ENCODE measurements at regions not wholly inside any gene's neighbourhood (a gene's known extent, or its start where the extent isn't known, plus 50 kb on each side); places are given as distances from the start of the nearest gene placed in this dataset.

- no peak overlapping the region for H3K27ac ChIP-seq (ENCODE audit: low read length)
- no peaks in the 10 kb centered on the region for H3K79me2 ChIP-seq (ENCODE audit: low read length)
- H3K9me2 ChIP-seq (replicated peaks; ENCODE audit: insufficient read depth, low read length) = no peaks in the 10 kb centered on the region
- H3K4me2 ChIP-seq (ENCODE audit: low read depth, low read length) = no peak overlapping the region
- H3K9me3 ChIP-seq (replicated peaks; ENCODE audit: insufficient read depth, low read length) = no peaks in the 10 kb centered on the region
- no peak overlapping the region for H2AFZ ChIP-seq (ENCODE audit: low read length)
- H3K4me3 ChIP-seq (ENCODE audit: low read length) = no peak overlapping the region
- H4K20me1 ChIP-seq (ENCODE audit: insufficient read depth, low read length) = no peaks in the 10 kb centered on the region
- TF ChIP-seq CTCF (IDR thresholded peaks at IDR 0.05; ENCODE audit: low read length) = no peak
- no peak for TF ChIP-seq EZH2 (optimal IDR thresholded peaks at IDR 0.05; ENCODE audit: low read depth, low read length)
- TF ChIP-seq EZH2phosphoT487 (IDR thresholded peaks at IDR 0.05; ENCODE audit: low read length) = no peak
- no peak overlapping the region for H3K9ac ChIP-seq (ENCODE audit: low read length)
- no peaks in the 10 kb centered on the region for H3K36me3 ChIP-seq (replicated peaks; ENCODE audit: insufficient read depth, low read length)
- no peaks in the 10 kb centered on the region for H3K27me3 ChIP-seq (replicated peaks; ENCODE audit: insufficient read depth, low read length)
- DNase-seq = no peak
- H3F3A ChIP-seq (ENCODE audit: insufficient read depth, low read length) = no peaks in the 10 kb centered on the region
- H3K4me1 ChIP-seq (ENCODE audit: low read length) = no peaks in the 10 kb centered on the region
Measured at GRCh38 chr3:72660270-72661114, 187.8 kb downstream of the SHQ1 start.

- Histone ChIP-seq H4K20me1 (ENCODE audit: insufficient read depth, low read length) (no peaks in the 10 kb centered on the region), H3K4me3 (ENCODE audit: low read length) (no peak overlapping the region)
- no peak for DNase-seq
Measured at GRCh38 chr3:72659596-72659995, 188.6 kb downstream of the SHQ1 start.

GRCh38 chr3:72659188-72659587, 189.1 kb downstream of the SHQ1 start:
- Histone ChIP-seq H3K4me3 (ENCODE audit: low read length) (no peak overlapping the region), H3K27ac (ENCODE audit: low read length) (no peak overlapping the region), H3K36me3 (replicated peaks; ENCODE audit: insufficient read depth, low read length) (no peaks in the 10 kb centered on the region), H3K79me2 (ENCODE audit: low read length) (no peaks in the 10 kb centered on the region), H3K9ac (ENCODE audit: low read length) (no peak overlapping the region), H3K4me1 (ENCODE audit: low read length) (no peaks in the 10 kb centered on the region), H2AFZ (ENCODE audit: low read length) (no peak overlapping the region), H4K20me1 (ENCODE audit: insufficient read depth, low read length) (no peaks in the 10 kb centered on the region), H3K9me3 (replicated peaks; ENCODE audit: insufficient read depth, low read length) (no peaks in the 10 kb centered on the region), H3K4me2 (ENCODE audit: low read depth, low read length) (no peak overlapping the region), H3F3A (ENCODE audit: insufficient read depth, low read length) (no peaks in the 10 kb centered on the region), H3K27me3 (replicated peaks; ENCODE audit: insufficient read depth, low read length) (no peaks in the 10 kb centered on the region), H3K9me2 (replicated peaks; ENCODE audit: insufficient read depth, low read length) (no peaks in the 10 kb centered on the region)
- TF ChIP-seq EZH2phosphoT487 (IDR thresholded peaks at IDR 0.05; ENCODE audit: low read length) (no peak), EZH2 (optimal IDR thresholded peaks at IDR 0.05; ENCODE audit: low read depth, low read length) (no peak), CTCF (IDR thresholded peaks at IDR 0.05; ENCODE audit: low read length) (no peak)
- DNase-seq = no peak

More at GRCh38 chr3:72659596-72659995, 188.6 kb downstream of the SHQ1 start:
- Histone ChIP-seq H3K9me3 (replicated peaks; ENCODE audit: insufficient read depth, low read length) (no peaks in the 10 kb centered on the region), H3K36me3 (replicated peaks; ENCODE audit: insufficient read depth, low read length) (no peaks in the 10 kb centered on the region), H3K4me1 (ENCODE audit: low read length) (no peaks in the 10 kb centered on the region), H3K4me2 (ENCODE audit: low read depth, low read length) (no peak overlapping the region), H3K9ac (ENCODE audit: low read length) (no peak overlapping the region), H3K27me3 (replicated peaks; ENCODE audit: insufficient read depth, low read length) (no peaks in the 10 kb centered on the region), H3K27ac (ENCODE audit: low read length) (no peak overlapping the region), H3K9me2 (replicated peaks; ENCODE audit: insufficient read depth, low read length) (no peaks in the 10 kb centered on the region), H3K79me2 (ENCODE audit: low read length) (no peaks in the 10 kb centered on the region), H2AFZ (ENCODE audit: low read length) (no peak overlapping the region), H3F3A (ENCODE audit: insufficient read depth, low read length) (no peaks in the 10 kb centered on the region)
- no peak for TF ChIP-seq EZH2 (optimal IDR thresholded peaks at IDR 0.05; ENCODE audit: low read depth, low read length)
- no peak for TF ChIP-seq EZH2phosphoT487 (IDR thresholded peaks at IDR 0.05; ENCODE audit: low read length)
- no peak for TF ChIP-seq CTCF (IDR thresholded peaks at IDR 0.05; ENCODE audit: low read length)
